CD4-positive, alpha-beta T cell treated with Interleukin-4 for 4 hours (primary cell): ENCODE measurements at regions not wholly inside any gene's neighbourhood (a gene's known extent, or its start where the extent isn't known, plus 50 kb on each side); places are given as distances from the start of the nearest gene placed in this dataset.

Source experiments
- DNase-seq: peaks from one replicate; pipeline ENCODE4 v3.0.0-alpha.2; 2020

- no peak for DNase-seq
These were observed 430.5 kb downstream of the SLITRK6 start for GRCh38 chr13:85368686-85369085.

- DNase-seq = no peak
These were observed 431.3 kb downstream of the SLITRK6 start for GRCh38 chr13:85367887-85368286.

GRCh38 chr13:85366759-85367417 lies 432.3 kb downstream of the SLITRK6 start:
- no peak for DNase-seq

- no peak for DNase-seq
These were observed 435.7 kb downstream of the SLITRK6 start for GRCh38 chr13:85363504-85363903.

GRCh38 chr13:85362980-85363379 lies 436.2 kb downstream of the SLITRK6 start:
- no peak for DNase-seq

- DNase-seq = no peak
These were observed 452.0 kb downstream of the SLITRK6 start for GRCh38 chr13:85347251-85347650.

GRCh38 chr13:85334187-85334586 lies 465.0 kb downstream of the SLITRK6 start:
- DNase-seq = no peak

- DNase-seq = no peak
These were observed 465.7 kb downstream of the SLITRK6 start for GRCh38 chr13:85333506-85334020.

GRCh38 chr13:85332615-85333014 lies 466.6 kb downstream of the SLITRK6 start:
- DNase-seq = no peak

- DNase-seq = no peak
These were observed 477.5 kb downstream of the SLITRK6 start for GRCh38 chr13:85321734-85322133.

GRCh38 chr13:85317781-85318180 lies 481.4 kb downstream of the SLITRK6 start:
- DNase-seq = no peak

- DNase-seq = no peak
These were observed 482.7 kb downstream of the SLITRK6 start for GRCh38 chr13:85316506-85317025.

GRCh38 chr13:85314686-85315085 lies 484.5 kb downstream of the SLITRK6 start:
- DNase-seq = no peak

GRCh38 chr13:85313761-85314503 lies 485.3 kb downstream of the SLITRK6 start:
- DNase-seq = no peak

- no peak for DNase-seq
These were observed 487.1 kb downstream of the SLITRK6 start for GRCh38 chr13:85312071-85312470.

GRCh38 chr13:85303630-85304029 lies 495.6 kb downstream of the SLITRK6 start:
- no peak for DNase-seq

- no peak for DNase-seq
These were observed 500.8 kb downstream of the SLITRK6 start for GRCh38 chr13:85298387-85298924.

- DNase-seq = no peak
These were observed 510.5 kb downstream of the SLITRK6 start for GRCh38 chr13:85288698-85289097.

- DNase-seq = no peak
These were observed 511.7 kb downstream of the SLITRK6 start for GRCh38 chr13:85287528-85287927.

GRCh38 chr13:85286081-85286480 lies 513.1 kb downstream of the SLITRK6 start:
- no peak for DNase-seq

GRCh38 chr13:85284349-85284748 lies 514.9 kb downstream of the SLITRK6 start:
- no peak for DNase-seq

- no peak for DNase-seq
These were observed 515.8 kb downstream of the SLITRK6 start for GRCh38 chr13:85283408-85283807.

GRCh38 chr13:85282876-85283275 lies 516.3 kb downstream of the SLITRK6 start:
- no peak for DNase-seq

- DNase-seq = no peak
These were observed 520.4 kb downstream of the SLITRK6 start for GRCh38 chr13:85278851-85279250.
